HCT116 (cell line): ENCODE measurements at regions not wholly inside any gene's neighbourhood (a gene's known extent, or its start where the extent isn't known, plus 50 kb on each side); places are given as distances from the start of the nearest gene placed in this dataset.

ENCODE experiments used
- ATAC-seq: fragments of 200-7000 bp; cut with Tn5 transposase; 2 replicates; pipeline ENCODE4 v1.9.1; 2020; ENCODE audit warnings: mild to moderate bottlenecking, moderate library complexity
- BruUV-seq: library from RNA; stranded (reverse); fragments of 400-500 nt; replicated peaks from 2 replicates; lab custom pipeline; 2021; lab: Mats Ljungman, UMichigan
- CTCF ChIA-PET: fragments of 300-600 bp; sonication (Branson Sonifier 250); formaldehyde crosslinking; loops from one replicate; lab custom pipeline; 2021; ENCODE audit warnings: antibody characterized with exemption; lab: Charles Lee
- POLR2A ChIA-PET: fragments of 300-600, 350-600 bp; sonication (Branson Sonifier 250); formaldehyde crosslinking; loops from one replicate; lab custom pipeline; 2021; ENCODE audit warnings: antibody characterized with exemption; lab: Charles Lee
- RAD21 ChIA-PET, 2 experiments: fragments of 300-600 bp; sonication (Branson Sonifier 250); formaldehyde crosslinking; loops; one replicate each; lab custom pipeline; 2023; ENCODE audit warnings: low total read pairs in 2 of 2; ENCODE audit not compliant: uncharacterized antibody in 2 of 2, unreplicated experiment in 2 of 2, low non-redundant PET in 1 of 2; lab: Charles Lee
- DNase-seq: peaks from one replicate; pipeline ENCODE4 v3.0.0-alpha.2; 2010; ENCODE audit warnings: low read depth, low spot score
- H2AFZ ChIP-seq: fragments of 200-600 bp; shearing (Covaris generic), sonication (generic); 2 replicates; pipeline ENCODE4 v1.6.1; 2017; ENCODE audit warnings: low read depth, mixed run types, mixed read lengths, antibody characterized with exemption, low read length; ENCODE audit not compliant: poor library complexity, severe bottlenecking
- H3K27ac ChIP-seq: 2 replicates; pipeline ENCODE4 v1.5.1; 2012; ENCODE audit warnings: low read depth, low read length
- H3K27me3 ChIP-seq: fragments of 200-600 bp; sonication (generic); 2 replicates; pipeline ENCODE4 v1.6.1; 2016; ENCODE audit warnings: mixed run types, low read length, mixed read lengths; ENCODE audit not compliant: insufficient read depth
- H3K36me3 ChIP-seq, 2 experiments: fragments of 200-500 bp in 1 of 2; fragments of 200-600 bp in 1 of 2; sonication (Bioruptor generic) in 1 of 2; sonication (generic) in 1 of 2; 2 replicates each; pipeline versions ENCODE4 v1.5.1 to v1.6.1; 2014 to 2016; ENCODE audit warnings: low read length in 2 of 2, inconsistent platforms in 1 of 2, mixed read lengths in 1 of 2, mixed run types in 1 of 2; ENCODE audit not compliant: insufficient read depth in 2 of 2, control insufficient read depth in 1 of 2
- H3K4me1 ChIP-seq, 2 experiments: fragments of 200-600 bp in 1 of 2; sonication (generic) in 1 of 2; 2 replicates each; pipeline versions ENCODE4 v1.5.1 to v1.6.1; 2012 to 2017; ENCODE audit warnings: low read length in 2 of 2, inconsistent platforms in 1 of 2, mild to moderate bottlenecking in 1 of 2, mixed read lengths in 1 of 2, mixed run types in 1 of 2, moderate library complexity in 1 of 2; ENCODE audit not compliant: insufficient read depth in 2 of 2, control insufficient read depth in 1 of 2
- H3K4me2 ChIP-seq: fragments of 200-600 bp; sonication (generic); 2 replicates; pipeline ENCODE4 v1.6.1; 2017; ENCODE audit warnings: mixed run types, low read length, mixed read lengths
- H3K4me3 ChIP-seq, 2 experiments: fragments of 200-600 bp in 1 of 2; sonication (generic) in 1 of 2; replicated peaks in 1 of 2; 2 replicates each; pipeline ENCODE4 v1.5.1; 2011 to 2016; ENCODE audit warnings: low read length in 2 of 2, control low read depth in 1 of 2, low read depth in 1 of 2, mild to moderate bottlenecking in 1 of 2, mixed read lengths in 1 of 2, mixed run types in 1 of 2
- H3K79me2 ChIP-seq: fragments of 200-600 bp; sonication (generic); 2 replicates; pipeline ENCODE4 v1.6.1; 2017; ENCODE audit warnings: mild to moderate bottlenecking, mixed run types, low read length, moderate library complexity, mixed read lengths; ENCODE audit not compliant: insufficient read depth
- H3K9ac ChIP-seq: fragments of 200-600 bp; sonication (generic); 2 replicates; pipeline ENCODE4 v1.6.1; 2016; ENCODE audit warnings: low read length, mixed read lengths
- H3K9me2 ChIP-seq: fragments of 200-600 bp; sonication (generic), shearing (Covaris generic); 2 replicates; pipeline ENCODE4 v1.6.1; 2017; ENCODE audit warnings: mixed run types, mild to moderate bottlenecking, moderate library complexity; ENCODE audit not compliant: insufficient read depth
- H3K9me3 ChIP-seq, 2 experiments: fragments of 200-500 bp in 1 of 2; fragments of 200-600 bp in 1 of 2; sonication (Bioruptor generic) in 1 of 2; sonication (generic) in 1 of 2; 2 replicates each; pipeline ENCODE4 v1.6.1; 2014 to 2017; ENCODE audit warnings: low read length in 2 of 2, mixed read lengths in 2 of 2, inconsistent platforms in 1 of 2, low read depth in 1 of 2, mild to moderate bottlenecking in 1 of 2, mixed run types in 1 of 2, moderate library complexity in 1 of 2; ENCODE audit not compliant: control insufficient read depth in 1 of 2, insufficient read depth in 1 of 2
- H4K20me1 ChIP-seq: fragments of 200-600 bp; sonication (generic), shearing (Covaris generic); 2 replicates; pipeline ENCODE4 v1.6.1; 2017; ENCODE audit warnings: mixed run types, mild to moderate bottlenecking, moderate library complexity; ENCODE audit not compliant: insufficient read depth
- CEBPB ChIP-seq: IDR thresholded peaks from 2 replicates; pipeline ENCODE4 v1.6.1; 2012; ENCODE audit warnings: low read depth
- EGR1 ChIP-seq: IDR thresholded peaks from 2 replicates; pipeline ENCODE4 v1.6.1; 2012; ENCODE audit warnings: low read depth
- ELF1 ChIP-seq: IDR thresholded peaks from 2 replicates; pipeline ENCODE4 v1.6.1; 2012; ENCODE audit warnings: low read depth, borderline replicate concordance
- EZH2 ChIP-seq: fragments of 200-600 bp; sonication (generic); IDR thresholded peaks from 2 replicates; pipeline ENCODE4 v1.6.1; 2017; ENCODE audit warnings: antibody characterized with exemption, mixed run types
- EZH2phosphoT487 ChIP-seq: fragments of 200-600 bp; IDR thresholded peaks from 2 replicates; pipeline ENCODE4 v1.6.1; 2018; ENCODE audit warnings: antibody characterized with exemption, borderline replicate concordance
- POLR2AphosphoS5 ChIP-seq: IDR thresholded peaks from 2 replicates; pipeline ENCODE4 v1.6.1; 2011; ENCODE audit warnings: mild to moderate bottlenecking, low read depth, low read length, moderate library complexity
- RAD21 ChIP-seq: IDR thresholded peaks from 2 replicates; pipeline ENCODE4 v1.6.1; 2012; ENCODE audit warnings: low read depth, mild to moderate bottlenecking
- SP1 ChIP-seq: IDR thresholded peaks from 2 replicates; pipeline ENCODE4 v1.6.1; 2012; ENCODE audit warnings: low read depth
- TCF7L2 ChIP-seq: IDR thresholded peaks from 2 replicates; pipeline ENCODE4 v1.7.0; 2011; ENCODE audit warnings: borderline replicate concordance, inconsistent platforms; ENCODE audit not compliant: insufficient read depth, insufficient read length; ENCODE audit errors: extremely low read depth
- YY1 ChIP-seq: IDR thresholded peaks from 2 replicates; pipeline ENCODE4 v1.6.1; 2011; ENCODE audit warnings: low read length, low read depth, moderate library complexity, mild to moderate bottlenecking; ENCODE audit not compliant: insufficient replicate concordance; ENCODE audit errors: extremely low read depth
- ZFX ChIP-seq: fragments of 450-650 bp; IDR thresholded peaks from 2 replicates; pipeline ENCODE4 v1.6.1; 2017
- ZNF274 ChIP-seq: fragments of 200-500 bp; sonication (Bioruptor generic); IDR thresholded peaks from 2 replicates; pipeline ENCODE4 v1.6.1; 2014; ENCODE audit warnings: mild to moderate bottlenecking, low read depth, low read length, inconsistent platforms
- intact Hi-C: fragments of 100-400 bp; cut with micrococcal nuclease; formaldehyde crosslinking; loops from 2 replicates; pipeline ENCODE4 v1.10.0; 2022
- TF ChIP-seq, protein P1 (sequence below): IDR thresholded peaks from 2 replicates; pipeline ENCODE4 v1.6.1; 2011; ENCODE audit warnings: mild to moderate bottlenecking, low read length, moderate library complexity; ENCODE audit not compliant: insufficient replicate concordance; ENCODE audit errors: extremely low read depth
- TF ChIP-seq, protein P2 (sequence below), 3 experiments: fragments of 200-600 bp in 1 of 3; sonication (generic) in 1 of 3; IDR thresholded peaks in 2 of 3; conservative IDR thresholded peaks in 1 of 3; 2 replicates each; pipeline ENCODE4 v1.5.1; 2012 to 2017; ENCODE audit warnings: low read depth in 2 of 3, low read length in 2 of 3, antibody characterized with exemption in 1 of 3, borderline replicate concordance in 1 of 3, control low read depth in 1 of 3, mild to moderate bottlenecking in 1 of 3, mixed read lengths in 1 of 3, mixed run types in 1 of 3, moderate library complexity in 1 of 3; ENCODE audit not compliant: insufficient read depth in 1 of 3
- TF ChIP-seq, protein P3 (sequence below): IDR thresholded peaks from 2 replicates; pipeline ENCODE4 v1.6.1; 2012
- TF ChIP-seq, protein P4 (sequence below): IDR thresholded peaks from 2 replicates; pipeline ENCODE4 v1.6.1; 2012; ENCODE audit warnings: low read depth

DNA sequence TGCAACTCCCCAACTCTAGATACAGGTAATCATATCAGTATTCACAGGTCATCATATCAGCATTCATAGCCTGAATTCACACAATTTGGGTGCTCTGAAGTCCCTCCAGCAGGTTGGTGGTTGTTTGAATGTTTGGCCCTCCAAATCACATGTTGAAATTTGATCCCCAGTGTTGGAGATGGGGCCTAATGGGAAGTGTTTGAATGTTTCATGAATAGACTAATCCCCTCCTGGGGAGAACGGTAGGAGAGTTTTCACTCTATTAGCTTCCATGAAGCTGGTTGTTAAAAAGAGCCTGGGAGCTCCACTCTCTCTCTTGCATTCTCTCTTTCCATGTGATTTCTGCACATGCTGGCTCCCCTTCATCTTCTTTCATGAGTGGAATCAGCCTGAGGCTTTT lies 288.6 kb upstream of the PCDH9 start:
- ChIA-PET RAD21 (no interaction called here), POLR2A (no interaction called here), CTCF (no interaction called here)
- Histone ChIP-seq H3K9ac (no peak overlapping the region), H2AFZ (no peak overlapping the region), H3K4me1 (no peaks in the 10 kb centered on the region), H3K4me2 (no peak overlapping the region), H3K27ac (no peak overlapping the region), H3K9me2 (no peaks in the 10 kb centered on the region), H3K36me3 (no peaks in the 10 kb centered on the region), H4K20me1 (no peaks in the 10 kb centered on the region), H3K79me2 (no peaks in the 10 kb centered on the region), H3K9me3 (no peaks in the 10 kb centered on the region), H3K27me3 (no peaks in the 10 kb centered on the region), H3K4me3 (no peak overlapping the region)
- TF ChIP-seq ZNF274 (no peak), RAD21 (no peak), CEBPB (no peak), ELF1 (no peak), EGR1 (no peak), EZH2 (no peak), ZFX (no peak), TCF7L2 (no peak), SP1 (no peak), YY1 (no peak), EZH2phosphoT487 (no peak), POLR2AphosphoS5 (no peak)
- TF ChIP-seq, protein P1, sequence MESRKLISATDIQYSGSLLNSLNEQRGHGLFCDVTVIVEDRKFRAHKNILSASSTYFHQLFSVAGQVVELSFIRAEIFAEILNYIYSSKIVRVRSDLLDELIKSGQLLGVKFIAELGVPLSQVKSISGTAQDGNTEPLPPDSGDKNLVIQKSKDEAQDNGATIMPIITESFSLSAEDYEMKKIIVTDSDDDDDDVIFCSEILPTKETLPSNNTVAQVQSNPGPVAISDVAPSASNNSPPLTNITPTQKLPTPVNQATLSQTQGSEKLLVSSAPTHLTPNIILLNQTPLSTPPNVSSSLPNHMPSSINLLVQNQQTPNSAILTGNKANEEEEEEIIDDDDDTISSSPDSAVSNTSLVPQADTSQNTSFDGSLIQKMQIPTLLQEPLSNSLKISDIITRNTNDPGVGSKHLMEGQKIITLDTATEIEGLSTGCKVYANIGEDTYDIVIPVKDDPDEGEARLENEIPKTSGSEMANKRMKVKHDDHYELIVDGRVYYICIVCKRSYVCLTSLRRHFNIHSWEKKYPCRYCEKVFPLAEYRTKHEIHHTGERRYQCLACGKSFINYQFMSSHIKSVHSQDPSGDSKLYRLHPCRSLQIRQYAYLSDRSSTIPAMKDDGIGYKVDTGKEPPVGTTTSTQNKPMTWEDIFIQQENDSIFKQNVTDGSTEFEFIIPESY = no peak
- TF ChIP-seq, protein P2, sequence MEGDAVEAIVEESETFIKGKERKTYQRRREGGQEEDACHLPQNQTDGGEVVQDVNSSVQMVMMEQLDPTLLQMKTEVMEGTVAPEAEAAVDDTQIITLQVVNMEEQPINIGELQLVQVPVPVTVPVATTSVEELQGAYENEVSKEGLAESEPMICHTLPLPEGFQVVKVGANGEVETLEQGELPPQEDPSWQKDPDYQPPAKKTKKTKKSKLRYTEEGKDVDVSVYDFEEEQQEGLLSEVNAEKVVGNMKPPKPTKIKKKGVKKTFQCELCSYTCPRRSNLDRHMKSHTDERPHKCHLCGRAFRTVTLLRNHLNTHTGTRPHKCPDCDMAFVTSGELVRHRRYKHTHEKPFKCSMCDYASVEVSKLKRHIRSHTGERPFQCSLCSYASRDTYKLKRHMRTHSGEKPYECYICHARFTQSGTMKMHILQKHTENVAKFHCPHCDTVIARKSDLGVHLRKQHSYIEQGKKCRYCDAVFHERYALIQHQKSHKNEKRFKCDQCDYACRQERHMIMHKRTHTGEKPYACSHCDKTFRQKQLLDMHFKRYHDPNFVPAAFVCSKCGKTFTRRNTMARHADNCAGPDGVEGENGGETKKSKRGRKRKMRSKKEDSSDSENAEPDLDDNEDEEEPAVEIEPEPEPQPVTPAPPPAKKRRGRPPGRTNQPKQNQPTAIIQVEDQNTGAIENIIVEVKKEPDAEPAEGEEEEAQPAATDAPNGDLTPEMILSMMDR (IDR thresholded peaks at IDR 0.05 in 2 of 3, conservative IDR thresholded peaks at IDR 0.05 in 1 of 3; ENCODE audit: borderline replicate concordance in 1 of 3, insufficient read depth in 1 of 3, low read depth in 2 of 3, low read length in 2 of 3) = no peak
- TF ChIP-seq, protein P3, sequence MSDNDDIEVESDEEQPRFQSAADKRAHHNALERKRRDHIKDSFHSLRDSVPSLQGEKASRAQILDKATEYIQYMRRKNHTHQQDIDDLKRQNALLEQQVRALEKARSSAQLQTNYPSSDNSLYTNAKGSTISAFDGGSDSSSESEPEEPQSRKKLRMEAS = no peak
- TF ChIP-seq, protein P4, sequence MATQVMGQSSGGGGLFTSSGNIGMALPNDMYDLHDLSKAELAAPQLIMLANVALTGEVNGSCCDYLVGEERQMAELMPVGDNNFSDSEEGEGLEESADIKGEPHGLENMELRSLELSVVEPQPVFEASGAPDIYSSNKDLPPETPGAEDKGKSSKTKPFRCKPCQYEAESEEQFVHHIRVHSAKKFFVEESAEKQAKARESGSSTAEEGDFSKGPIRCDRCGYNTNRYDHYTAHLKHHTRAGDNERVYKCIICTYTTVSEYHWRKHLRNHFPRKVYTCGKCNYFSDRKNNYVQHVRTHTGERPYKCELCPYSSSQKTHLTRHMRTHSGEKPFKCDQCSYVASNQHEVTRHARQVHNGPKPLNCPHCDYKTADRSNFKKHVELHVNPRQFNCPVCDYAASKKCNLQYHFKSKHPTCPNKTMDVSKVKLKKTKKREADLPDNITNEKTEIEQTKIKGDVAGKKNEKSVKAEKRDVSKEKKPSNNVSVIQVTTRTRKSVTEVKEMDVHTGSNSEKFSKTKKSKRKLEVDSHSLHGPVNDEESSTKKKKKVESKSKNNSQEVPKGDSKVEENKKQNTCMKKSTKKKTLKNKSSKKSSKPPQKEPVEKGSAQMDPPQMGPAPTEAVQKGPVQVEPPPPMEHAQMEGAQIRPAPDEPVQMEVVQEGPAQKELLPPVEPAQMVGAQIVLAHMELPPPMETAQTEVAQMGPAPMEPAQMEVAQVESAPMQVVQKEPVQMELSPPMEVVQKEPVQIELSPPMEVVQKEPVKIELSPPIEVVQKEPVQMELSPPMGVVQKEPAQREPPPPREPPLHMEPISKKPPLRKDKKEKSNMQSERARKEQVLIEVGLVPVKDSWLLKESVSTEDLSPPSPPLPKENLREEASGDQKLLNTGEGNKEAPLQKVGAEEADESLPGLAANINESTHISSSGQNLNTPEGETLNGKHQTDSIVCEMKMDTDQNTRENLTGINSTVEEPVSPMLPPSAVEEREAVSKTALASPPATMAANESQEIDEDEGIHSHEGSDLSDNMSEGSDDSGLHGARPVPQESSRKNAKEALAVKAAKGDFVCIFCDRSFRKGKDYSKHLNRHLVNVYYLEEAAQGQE = no peak
- BruUV-seq = no TSS peak
- intact Hi-C loops = no loop called here
- ATAC-seq (no peak), DNase-seq (no peak)
